Activated CD4-positive, alpha-beta T cell treated with anti-CD3 and anti-CD28 coated beads, Interleukin-2, amount 50 U/mL, for 48 hours (primary cell): ENCODE measurements at regions not wholly inside any gene's neighbourhood (a gene's known extent, or its start where the extent isn't known, plus 50 kb on each side); places are given as distances from the start of the nearest gene placed in this dataset.
"Not testable (repeated sequence)": the region's sequence is repeated elsewhere in the genome, so short reads cannot be mapped to it uniquely, and the experiment has no call there.

Source experiments
- DNase-seq, 2 experiments: peaks; one replicate each; pipeline ENCODE4 v3.0.0-alpha.2; 2020

- DNase-seq = not testable (repeated sequence)
These were observed 72.1 kb downstream of the OGFRL1 start for GRCh38 chr6:71360556-71361335.

- no peak for DNase-seq
These were observed 76.4 kb downstream of the OGFRL1 start for GRCh38 chr6:71364889-71365542.

- no peak for DNase-seq
These were observed 79.1 kb downstream of the OGFRL1 start for GRCh38 chr6:71367756-71368155.

GRCh38 chr6:71368284-71368683, 79.7 kb downstream of the OGFRL1 start:
- DNase-seq = no peak

GRCh38 chr6:71371559-71371958, 82.9 kb downstream of the OGFRL1 start:
- DNase-seq = no peak

GRCh38 chr6:71373943-71374342, 85.3 kb downstream of the OGFRL1 start:
- DNase-seq = no peak

GRCh38 chr6:71375676-71376075, 87.1 kb downstream of the OGFRL1 start:
- no peak for DNase-seq

GRCh38 chr6:71376830-71377229, 88.2 kb downstream of the OGFRL1 start:
- no peak for DNase-seq

GRCh38 chr6:71383476-71383875, 94.9 kb downstream of the OGFRL1 start:
- DNase-seq = no peak

- no peak for DNase-seq
These were observed 95.4 kb downstream of the OGFRL1 start for GRCh38 chr6:71383901-71384489.

- DNase-seq = no peak
These were observed 96.7 kb downstream of the OGFRL1 start for GRCh38 chr6:71385111-71385822.

GRCh38 chr6:71386215-71386614, 97.6 kb downstream of the OGFRL1 start:
- DNase-seq = no peak

- DNase-seq = no peak
These were observed 98.6 kb downstream of the OGFRL1 start for GRCh38 chr6:71387179-71387578.

- DNase-seq = no peak
These were observed 99.6 kb downstream of the OGFRL1 start for GRCh38 chr6:71388068-71388744.

- no peak for DNase-seq
These were observed 100.4 kb downstream of the OGFRL1 start for GRCh38 chr6:71388856-71389527.

- DNase-seq = no peak
These were observed 102.5 kb downstream of the OGFRL1 start for GRCh38 chr6:71391126-71391525.

GRCh38 chr6:71392276-71392675, 103.7 kb downstream of the OGFRL1 start:
- no peak for DNase-seq

- no peak for DNase-seq
These were observed 104.9 kb downstream of the OGFRL1 start for GRCh38 chr6:71393471-71393870.

GRCh38 chr6:71393981-71394432, 105.4 kb downstream of the OGFRL1 start:
- no peak for DNase-seq

- DNase-seq = no peak
These were observed 106.3 kb downstream of the OGFRL1 start for GRCh38 chr6:71394926-71395325.

GRCh38 chr6:71395731-71396409, 107.3 kb downstream of the OGFRL1 start:
- no peak for DNase-seq

GRCh38 chr6:71396410-71396801, 107.8 kb downstream of the OGFRL1 start:
- no peak for DNase-seq
